ENCODE measurements at regions not wholly inside any gene's neighbourhood (a gene's known extent, or its start where the extent isn't known, plus 50 kb on each side); places are given as distances from the start of the nearest gene placed in this dataset.

DNA sequence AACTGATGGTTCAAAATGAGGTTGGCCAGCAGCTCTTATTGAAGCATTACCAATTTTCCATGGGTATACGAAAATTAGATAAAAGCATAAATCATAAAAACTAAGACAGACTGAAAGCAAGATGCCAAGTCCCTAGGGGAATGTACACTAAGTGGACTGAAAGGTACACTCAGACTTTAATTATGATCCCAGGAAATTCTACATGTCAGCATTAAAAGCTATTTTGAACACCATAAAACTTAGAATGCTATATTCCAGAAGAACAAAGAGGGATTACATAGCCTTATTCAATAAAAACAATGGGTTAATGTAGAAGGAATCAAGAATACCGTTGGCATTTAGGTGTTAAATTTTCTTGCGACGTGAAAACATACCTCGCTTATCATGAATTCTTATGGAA, 558.5 kb downstream of the LRRIQ3 start:
- Histone ChIP-seq H3K27ac (no peak overlapping the region), H3K4me1 (replicated peaks in 1 of 2) (no peaks in the 10 kb centered on the region), H3K36me3 (replicated peaks in 1 of 2) (no peaks in the 10 kb centered on the region), H3K4me3 (no peak overlapping the region), H3K27me3 (no peaks in the 10 kb centered on the region), H3K9me3 (replicated peaks in 1 of 3) (no peaks in the 10 kb centered on the region)
- DNase-seq, result no peak
- TF ChIP-seq, protein P1, sequence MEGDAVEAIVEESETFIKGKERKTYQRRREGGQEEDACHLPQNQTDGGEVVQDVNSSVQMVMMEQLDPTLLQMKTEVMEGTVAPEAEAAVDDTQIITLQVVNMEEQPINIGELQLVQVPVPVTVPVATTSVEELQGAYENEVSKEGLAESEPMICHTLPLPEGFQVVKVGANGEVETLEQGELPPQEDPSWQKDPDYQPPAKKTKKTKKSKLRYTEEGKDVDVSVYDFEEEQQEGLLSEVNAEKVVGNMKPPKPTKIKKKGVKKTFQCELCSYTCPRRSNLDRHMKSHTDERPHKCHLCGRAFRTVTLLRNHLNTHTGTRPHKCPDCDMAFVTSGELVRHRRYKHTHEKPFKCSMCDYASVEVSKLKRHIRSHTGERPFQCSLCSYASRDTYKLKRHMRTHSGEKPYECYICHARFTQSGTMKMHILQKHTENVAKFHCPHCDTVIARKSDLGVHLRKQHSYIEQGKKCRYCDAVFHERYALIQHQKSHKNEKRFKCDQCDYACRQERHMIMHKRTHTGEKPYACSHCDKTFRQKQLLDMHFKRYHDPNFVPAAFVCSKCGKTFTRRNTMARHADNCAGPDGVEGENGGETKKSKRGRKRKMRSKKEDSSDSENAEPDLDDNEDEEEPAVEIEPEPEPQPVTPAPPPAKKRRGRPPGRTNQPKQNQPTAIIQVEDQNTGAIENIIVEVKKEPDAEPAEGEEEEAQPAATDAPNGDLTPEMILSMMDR (IDR thresholded peaks at IDR 0.05), result no peak
- TF ChIP-seq POLR2A (IDR thresholded peaks at IDR 0.05), result no peak
- 76 to 91% (median 79%) methylated on average over 5 of the region's 5 CpGs for WGBS, 4 donors
- intact Hi-C loops (cut with DNase I), result no loop called here

DNA sequence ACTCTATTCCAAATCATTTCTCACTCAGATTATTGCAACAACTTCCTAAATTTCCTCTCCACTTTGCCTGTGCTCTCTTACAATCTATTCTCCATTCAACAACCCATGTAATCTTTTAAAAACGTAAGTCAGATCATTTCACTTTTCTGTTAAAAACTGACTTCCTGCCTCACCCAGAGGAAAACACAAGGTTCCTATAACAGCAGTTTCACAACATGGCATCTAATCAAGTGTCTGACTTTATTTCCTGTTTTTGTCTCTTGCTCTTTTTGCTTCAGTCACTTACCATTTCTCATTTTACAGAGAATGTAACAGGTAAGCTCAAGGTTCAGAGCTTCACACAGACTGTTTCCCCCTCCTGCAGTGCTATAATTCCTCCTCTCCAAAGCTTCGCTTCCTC, 560.7 kb downstream of the LRRIQ3 start:
- Histone ChIP-seq H3K4me3 (no peak overlapping the region), H3K27ac (no peak overlapping the region), H3K27me3 (no peaks in the 10 kb centered on the region), H3K9me3 (replicated peaks in 1 of 3) (no peaks in the 10 kb centered on the region), H3K36me3 (replicated peaks in 1 of 2) (no peaks in the 10 kb centered on the region), H3K4me1 (replicated peaks in 1 of 2) (no peaks in the 10 kb centered on the region)
- no peak for DNase-seq
- intact Hi-C loops (cut with DNase I), result no loop called here
- 67 to 79% (median 71%) methylated on average over 2 of the region's 2 CpGs for WGBS, 4 donors
- TF ChIP-seq, protein P1 (IDR thresholded peaks at IDR 0.05), result no peak

DNA sequence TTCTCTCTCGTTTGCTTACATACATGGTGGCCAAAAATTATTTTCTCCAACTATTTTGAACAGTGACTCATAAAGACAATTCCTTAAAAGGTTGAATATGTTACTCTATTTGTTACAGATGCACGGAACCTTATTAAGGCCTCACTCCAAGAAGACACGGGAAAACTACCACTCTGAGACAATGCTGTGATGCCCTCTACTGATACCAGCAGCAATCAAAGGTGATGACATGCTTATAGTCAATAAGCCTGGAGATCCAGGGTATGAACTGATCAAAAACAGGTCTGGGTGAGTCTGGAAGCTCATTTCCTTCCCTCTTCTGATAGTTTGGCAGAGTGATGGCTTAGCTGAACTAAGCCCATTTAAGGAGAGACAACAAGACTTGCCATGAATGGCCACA, 563.0 kb downstream of the LRRIQ3 start:
- H3K36me3 ChIP-seq (replicated peaks in 1 of 2), result no peaks in the 10 kb centered on the region
- H3K4me1 ChIP-seq (replicated peaks in 1 of 2), result no peaks in the 10 kb centered on the region
- no peak overlapping the region for H3K27ac ChIP-seq
- DNase-seq, result peak in 2 of 7 donors; percentile 16 to 26
- TF ChIP-seq, protein P1 (IDR thresholded peaks at IDR 0.05), result peak in 4 of 6 experiments; percentile 18 to 32 (median 22)
- no peak for TF ChIP-seq POLR2A (IDR thresholded peaks at IDR 0.05)
- intact Hi-C loops (cut with DNase I), result no loop called here
- H3K9me3 ChIP-seq (replicated peaks in 1 of 3), result no peaks in the 10 kb centered on the region
- 51 to 71% (median 65%) methylated on average over 3 of the region's 3 CpGs for WGBS, 4 donors
- no peaks in the 10 kb centered on the region for H3K27me3 ChIP-seq
- no peak overlapping the region for H3K4me3 ChIP-seq

DNA sequence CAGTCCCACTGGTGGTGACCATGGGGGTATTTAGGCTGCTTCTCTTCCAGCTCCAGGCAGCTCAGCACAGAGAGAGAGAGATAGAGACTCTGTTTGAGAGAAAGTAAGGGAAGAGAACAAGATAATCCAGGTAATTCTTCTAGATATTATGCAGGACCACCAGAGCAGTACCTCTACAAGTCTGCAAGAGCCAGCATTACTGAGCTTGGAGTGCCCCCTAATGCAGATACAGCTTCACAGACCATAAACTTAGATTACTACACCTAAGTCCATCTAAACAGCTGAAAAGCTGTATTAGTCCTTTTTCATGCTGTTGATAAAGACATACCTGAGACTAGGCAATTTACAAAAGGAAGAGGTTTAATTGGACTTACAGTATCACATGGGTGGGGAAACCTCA, 570.3 kb downstream of the LRRIQ3 start:
- DNase-seq, result peak in 1 of 7 donors; percentile 2
- Histone ChIP-seq H3K36me3 (replicated peaks in 1 of 2) (no peaks in the 10 kb centered on the region), H3K27me3 (no peaks in the 10 kb centered on the region), H3K27ac (no peak overlapping the region), H3K4me3 (no peak overlapping the region), H3K9me3 (replicated peaks in 1 of 3) (no peaks in the 10 kb centered on the region), H3K4me1 (replicated peaks in 1 of 2) (no peaks in the 10 kb centered on the region)
- no peak for TF ChIP-seq POLR2A (IDR thresholded peaks at IDR 0.05)
- TF ChIP-seq, protein P1 (IDR thresholded peaks at IDR 0.05), result peak in 1 of 6 experiments; percentile 12
- intact Hi-C loops (cut with DNase I), result no loop called here

Data from adrenal gland (tissue), 9 donors.